ENCODE measurements at regions not wholly inside any gene's neighbourhood (a gene's known extent, or its start where the extent isn't known, plus 50 kb on each side); places are given as distances from the start of the nearest gene placed in this dataset.

GRCh38 chr15:25943831-25944230 is 80.7 kb upstream of the ATP10A start:
- Histone ChIP-seq H3K4me1 (no peaks in the 10 kb centered on the region), H3K27me3 (peaks cover 0 to 9% (median 0%) of the 10 kb centered on the region in 7 donors), H3K9me3 (no peaks in the 10 kb centered on the region), H3K4me3 (no peak overlapping the region), H3K36me3 (no peaks in the 10 kb centered on the region), H3K27ac (no peak overlapping the region)
- intact Hi-C loops (cut with DNase I): loop anchor here in 3 of 10 donors (10.0 kb wide), 1 partner anchor 921 kb away; the partner anchor contains the start of gene GABRA5 (in 3 of the 3)
- ATAC-seq (no peak), DNase-seq (no peak)
- 84 to 90% methylated on average over 9 of the region's 9 CpGs for WGBS, 2 donors
- TF ChIP-seq, protein P1, sequence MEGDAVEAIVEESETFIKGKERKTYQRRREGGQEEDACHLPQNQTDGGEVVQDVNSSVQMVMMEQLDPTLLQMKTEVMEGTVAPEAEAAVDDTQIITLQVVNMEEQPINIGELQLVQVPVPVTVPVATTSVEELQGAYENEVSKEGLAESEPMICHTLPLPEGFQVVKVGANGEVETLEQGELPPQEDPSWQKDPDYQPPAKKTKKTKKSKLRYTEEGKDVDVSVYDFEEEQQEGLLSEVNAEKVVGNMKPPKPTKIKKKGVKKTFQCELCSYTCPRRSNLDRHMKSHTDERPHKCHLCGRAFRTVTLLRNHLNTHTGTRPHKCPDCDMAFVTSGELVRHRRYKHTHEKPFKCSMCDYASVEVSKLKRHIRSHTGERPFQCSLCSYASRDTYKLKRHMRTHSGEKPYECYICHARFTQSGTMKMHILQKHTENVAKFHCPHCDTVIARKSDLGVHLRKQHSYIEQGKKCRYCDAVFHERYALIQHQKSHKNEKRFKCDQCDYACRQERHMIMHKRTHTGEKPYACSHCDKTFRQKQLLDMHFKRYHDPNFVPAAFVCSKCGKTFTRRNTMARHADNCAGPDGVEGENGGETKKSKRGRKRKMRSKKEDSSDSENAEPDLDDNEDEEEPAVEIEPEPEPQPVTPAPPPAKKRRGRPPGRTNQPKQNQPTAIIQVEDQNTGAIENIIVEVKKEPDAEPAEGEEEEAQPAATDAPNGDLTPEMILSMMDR (IDR thresholded peaks at IDR 0.05): no peak

- H3K9me3 ChIP-seq: no peaks in the 10 kb centered on the region
- peaks cover 0 to 4% (median 0%) of the 10 kb centered on the region in 7 donors for H3K27me3 ChIP-seq
- TF ChIP-seq, protein P1 (IDR thresholded peaks at IDR 0.05): no peak
- H3K4me3 ChIP-seq: no peak overlapping the region
- intact Hi-C loops (cut with DNase I): loop anchor here in 5 of 10 donors (10.0 kb wide), 4 partner anchors 204 to 434 kb away; no protein-coding TSS in a partner anchor
- no peak overlapping the region for H3K27ac ChIP-seq
- ATAC-seq (no peak), DNase-seq (no peak)
- WGBS, 2 donors: 66 to 80% methylated on average over 4 of the region's 4 CpGs
- H3K4me1 ChIP-seq: no peaks in the 10 kb centered on the region
- H3K36me3 ChIP-seq: no peaks in the 10 kb centered on the region
Measured at GRCh38 chr15:25939122-25939521, 76.0 kb upstream of the ATP10A start.

GRCh38 chr15:25937796-25938195 is 74.7 kb upstream of the ATP10A start:
- DNase-seq (no peak), ATAC-seq (no peak)
- TF ChIP-seq, protein P1 (IDR thresholded peaks at IDR 0.05): no peak
- no peaks in the 10 kb centered on the region for H3K9me3 ChIP-seq
- intact Hi-C loops (cut with DNase I): loop anchor here in 5 of 10 donors (10.0 kb wide), 4 partner anchors 203 to 433 kb away; no protein-coding TSS in a partner anchor
- H3K4me3 ChIP-seq: no peak overlapping the region
- H3K27me3 ChIP-seq: peaks cover 0 to 6% (median 0%) of the 10 kb centered on the region in 7 donors
- H3K4me1 ChIP-seq: peaks cover 0 to 7% (median 0%) of the 10 kb centered on the region in 9 donors
- no peak overlapping the region for H3K27ac ChIP-seq
- no peaks in the 10 kb centered on the region for H3K36me3 ChIP-seq

DNA sequence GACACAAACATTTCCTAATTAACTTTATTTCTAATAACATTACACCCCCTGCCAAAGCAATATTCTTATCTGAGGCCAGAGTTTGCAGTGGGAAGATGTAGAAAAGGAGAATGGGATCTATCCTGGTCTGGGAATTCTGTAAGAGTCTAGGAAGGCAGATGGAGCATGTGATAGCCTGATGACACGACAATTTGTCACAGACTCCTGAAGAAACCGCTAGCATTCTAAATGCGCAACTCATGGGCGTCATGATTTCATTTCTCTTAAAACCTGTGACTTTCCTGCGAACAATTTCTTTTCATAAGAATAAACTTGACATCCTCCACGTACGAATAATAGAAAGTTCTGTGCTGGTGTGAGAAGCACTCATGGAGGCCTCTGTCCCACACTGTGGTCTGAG is 72.9 kb upstream of the ATP10A start:
- 86 to 89% methylated on average over 7 of the region's 7 CpGs for WGBS, 2 donors
- DNase-seq (no peak), ATAC-seq (no peak)
- Histone ChIP-seq H3K4me3 (no peak overlapping the region), H3K9me3 (peaks cover 0 to under 1% (median 0%) of the 10 kb centered on the region in 11 donors), H3K27me3 (peaks cover 0 to 7% (median 0%) of the 10 kb centered on the region in 7 donors), H3K4me1 (peaks cover 0 to 7% (median 0%) of the 10 kb centered on the region in 9 donors), H3K36me3 (no peaks in the 10 kb centered on the region), H3K27ac (no peak overlapping the region)
- intact Hi-C loops (cut with DNase I): loop anchor here in 5 of 10 donors (10.0 kb wide), 4 partner anchors 201 to 431 kb away; no protein-coding TSS in a partner anchor
- TF ChIP-seq, protein P1 (IDR thresholded peaks at IDR 0.05): no peak
